ENCODE measurements at regions not wholly inside any gene's neighbourhood (a gene's known extent, or its start where the extent isn't known, plus 50 kb on each side); places are given as distances from the start of the nearest gene placed in this dataset.

- TF ChIP-seq CTCF (IDR thresholded peaks at IDR 0.05; ENCODE audit: low read depth, low read length), result no peak
- no peak for TF ChIP-seq POLR2A (IDR thresholded peaks at IDR 0.05; ENCODE audit: extremely low read depth, insufficient read length)
- no peak for TF ChIP-seq MYC (IDR thresholded peaks at IDR 0.05; ENCODE audit: low read depth, low read length)
- no peak for TF ChIP-seq MAX (IDR thresholded peaks at IDR 0.05; ENCODE audit: low read depth, low read length)
Observed at GRCh38 chr6:48986105-48986504, 476.9 kb downstream of the MMUT start.

Measured in NB4 (cell line).